Mucosa of rectum (tissue), 2 donors: ENCODE measurements at regions not wholly inside any gene's neighbourhood (a gene's known extent, or its start where the extent isn't known, plus 50 kb on each side); places are given as distances from the start of the nearest gene placed in this dataset.

Source experiments
- H3K27ac ChIP-seq, 2 donors: one replicate each; pipeline ENCODE4 v1.7.0; 2013; ENCODE audit warnings: inconsistent platforms in 2 of 2, low read depth in 2 of 2, low read length in 2 of 2
- H3K27me3 ChIP-seq, 2 donors: one replicate each; pipeline ENCODE4 v1.7.0; 2013; ENCODE audit warnings: low read length in 2 of 2; ENCODE audit not compliant: control insufficient read depth in 2 of 2, insufficient read depth in 2 of 2
- H3K36me3 ChIP-seq, 2 donors: one replicate each; pipeline ENCODE4 v1.7.0; 2013; ENCODE audit warnings: low read length in 2 of 2; ENCODE audit not compliant: control insufficient read depth in 2 of 2, insufficient read depth in 2 of 2
- H3K4me1 ChIP-seq, 2 donors: one replicate each; pipeline ENCODE4 v1.7.0; 2013; ENCODE audit warnings: low read length in 2 of 2, mild to moderate bottlenecking in 1 of 2; ENCODE audit not compliant: control insufficient read depth in 2 of 2, insufficient read depth in 2 of 2
- H3K4me3 ChIP-seq, 2 donors: one replicate each; pipeline ENCODE4 v1.7.0; 2013; ENCODE audit warnings: low read length in 2 of 2
- H3K9ac ChIP-seq, 2 donors: one replicate each; pipeline ENCODE4 v1.7.0; 2013; ENCODE audit warnings: low read length in 2 of 2, low read depth in 1 of 2, mild to moderate bottlenecking in 1 of 2
- H3K9me3 ChIP-seq, 2 donors: one replicate each; pipeline ENCODE4 v1.7.0; 2013; ENCODE audit warnings: low read length in 2 of 2; ENCODE audit not compliant: control insufficient read depth in 2 of 2
- donor health status: healthy.
- donor health status: Normal muscosa, but diverticular disease.

- H3K4me3 ChIP-seq = no peak overlapping the region
- H3K9me3 ChIP-seq = no peaks in the 10 kb centered on the region
- no peak overlapping the region for H3K27ac ChIP-seq
- no peaks in the 10 kb centered on the region for H3K4me1 ChIP-seq
- H3K9ac ChIP-seq = no peak overlapping the region
- no peaks in the 10 kb centered on the region for H3K36me3 ChIP-seq
- H3K27me3 ChIP-seq = no peaks in the 10 kb centered on the region
Measured at GRCh38 chr15:53072077-53072476, 281.9 kb upstream of the ONECUT1 start.

GRCh38 chr15:53068636-53069035 lies 278.5 kb upstream of the ONECUT1 start:
- Histone ChIP-seq H3K36me3 (no peaks in the 10 kb centered on the region), H3K9me3 (no peaks in the 10 kb centered on the region), H3K4me1 (no peaks in the 10 kb centered on the region), H3K9ac (no peak overlapping the region), H3K27ac (no peak overlapping the region), H3K27me3 (no peaks in the 10 kb centered on the region), H3K4me3 (no peak overlapping the region)

GRCh38 chr15:53059273-53060043 lies 269.3 kb upstream of the ONECUT1 start:
- Histone ChIP-seq H3K36me3 (no peaks in the 10 kb centered on the region), H3K9me3 (no peaks in the 10 kb centered on the region), H3K4me3 (no peak overlapping the region), H3K4me1 (no peaks in the 10 kb centered on the region), H3K27me3 (no peaks in the 10 kb centered on the region), H3K9ac (no peak overlapping the region), H3K27ac (no peak overlapping the region)

- Histone ChIP-seq H3K4me3 (no peak overlapping the region), H3K9ac (no peak overlapping the region), H3K4me1 (no peaks in the 10 kb centered on the region), H3K27me3 (no peaks in the 10 kb centered on the region), H3K27ac (no peak overlapping the region), H3K36me3 (no peaks in the 10 kb centered on the region), H3K9me3 (no peaks in the 10 kb centered on the region)
Measured at GRCh38 chr15:53046153-53046790, 256.1 kb upstream of the ONECUT1 start.

GRCh38 chr15:53038655-53038941 lies 248.5 kb upstream of the ONECUT1 start:
- Histone ChIP-seq H3K9me3 (no peaks in the 10 kb centered on the region), H3K9ac (no peak overlapping the region), H3K4me3 (no peak overlapping the region), H3K36me3 (no peaks in the 10 kb centered on the region), H3K27me3 (no peaks in the 10 kb centered on the region), H3K4me1 (no peaks in the 10 kb centered on the region), H3K27ac (no peak overlapping the region)

- Histone ChIP-seq H3K27me3 (no peaks in the 10 kb centered on the region), H3K9me3 (no peaks in the 10 kb centered on the region), H3K9ac (no peak overlapping the region), H3K27ac (no peak overlapping the region), H3K36me3 (no peaks in the 10 kb centered on the region), H3K4me1 (no peaks in the 10 kb centered on the region), H3K4me3 (no peak overlapping the region)
Measured at GRCh38 chr15:53037904-53038654, 247.9 kb upstream of the ONECUT1 start.

GRCh38 chr15:53036641-53037040 lies 246.5 kb upstream of the ONECUT1 start:
- Histone ChIP-seq H3K36me3 (no peaks in the 10 kb centered on the region), H3K9me3 (no peaks in the 10 kb centered on the region), H3K4me1 (no peaks in the 10 kb centered on the region), H3K4me3 (no peak overlapping the region), H3K27ac (no peak overlapping the region), H3K27me3 (no peaks in the 10 kb centered on the region), H3K9ac (no peak overlapping the region)

GRCh38 chr15:53034767-53035245 lies 244.7 kb upstream of the ONECUT1 start:
- H3K36me3 ChIP-seq = no peaks in the 10 kb centered on the region
- no peaks in the 10 kb centered on the region for H3K4me1 ChIP-seq
- H3K9ac ChIP-seq = no peak overlapping the region
- no peak overlapping the region for H3K4me3 ChIP-seq
- no peaks in the 10 kb centered on the region for H3K27me3 ChIP-seq
- H3K27ac ChIP-seq = no peak overlapping the region
- no peaks in the 10 kb centered on the region for H3K9me3 ChIP-seq

- H3K27me3 ChIP-seq = no peaks in the 10 kb centered on the region
- no peaks in the 10 kb centered on the region for H3K36me3 ChIP-seq
- H3K4me1 ChIP-seq = no peaks in the 10 kb centered on the region
- H3K9ac ChIP-seq = no peak overlapping the region
- H3K9me3 ChIP-seq = no peaks in the 10 kb centered on the region
- no peak overlapping the region for H3K27ac ChIP-seq
- H3K4me3 ChIP-seq = no peak overlapping the region
Measured at GRCh38 chr15:53033709-53034108, 243.6 kb upstream of the ONECUT1 start.

GRCh38 chr15:53031469-53031868 lies 241.3 kb upstream of the ONECUT1 start:
- no peak overlapping the region for H3K4me3 ChIP-seq
- no peak overlapping the region for H3K9ac ChIP-seq
- no peaks in the 10 kb centered on the region for H3K9me3 ChIP-seq
- no peak overlapping the region for H3K27ac ChIP-seq
- no peaks in the 10 kb centered on the region for H3K27me3 ChIP-seq
- no peaks in the 10 kb centered on the region for H3K36me3 ChIP-seq
- no peaks in the 10 kb centered on the region for H3K4me1 ChIP-seq
